HUDEP-2 (cell line): ENCODE measurements at regions not wholly inside any gene's neighbourhood (a gene's known extent, or its start where the extent isn't known, plus 50 kb on each side); places are given as distances from the start of the nearest gene placed in this dataset.

Source experiments
- DNase-seq, 76 experiments: peaks; one replicate each; lab custom pipeline; 2025; ENCODE audit not compliant: unreplicated experiment in 76 of 76; lab: John Stamatoyannopoulos, UW

DNA sequence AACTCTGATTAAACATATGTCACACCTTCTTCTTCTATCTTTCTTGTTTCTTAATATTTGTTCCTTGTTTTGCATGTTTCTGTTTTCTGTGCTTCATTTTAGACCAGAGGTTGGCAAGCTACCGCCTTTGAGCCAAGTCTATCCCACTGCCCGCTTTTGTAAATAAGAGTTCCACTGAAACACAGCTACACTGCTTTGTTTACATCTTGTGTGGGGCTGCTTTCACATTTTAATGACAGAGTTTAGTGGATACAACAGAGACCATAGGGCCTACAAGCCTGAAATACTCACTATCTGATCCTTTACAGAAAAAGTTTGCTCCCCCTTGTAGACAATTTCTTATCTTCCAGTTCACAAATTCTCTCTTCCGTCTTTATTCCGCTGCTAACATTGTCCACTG, 109.4 kb upstream of the SPACA1 start:
- DNase-seq, result no peak

- no peak for DNase-seq
Measured at GRCh38 chr6:87936065-87936464, 111.6 kb upstream of the SPACA1 start.

- DNase-seq, result no peak
Measured at GRCh38 chr6:87935196-87935595, 112.4 kb upstream of the SPACA1 start.

DNA sequence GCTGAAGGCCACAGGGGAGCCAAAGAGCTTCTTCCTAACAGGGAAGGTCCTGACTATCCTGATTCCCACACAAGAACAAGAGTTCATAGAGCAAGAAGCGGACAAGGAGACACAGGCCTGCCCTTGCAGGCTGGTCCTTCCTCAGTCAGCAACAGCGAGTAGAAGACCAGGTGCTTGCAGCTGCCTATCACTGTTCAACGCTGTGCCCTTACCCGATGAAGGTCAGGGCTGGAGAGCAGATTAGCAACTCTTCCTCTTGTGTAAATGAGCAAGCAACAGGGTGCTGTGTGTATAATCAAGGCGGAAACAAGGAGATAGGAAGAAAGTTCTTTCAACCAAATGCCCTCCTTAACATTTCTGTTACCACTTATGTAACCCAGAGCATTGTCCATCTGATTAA, 115.3 kb upstream of the SPACA1 start:
- no peak for DNase-seq

DNA sequence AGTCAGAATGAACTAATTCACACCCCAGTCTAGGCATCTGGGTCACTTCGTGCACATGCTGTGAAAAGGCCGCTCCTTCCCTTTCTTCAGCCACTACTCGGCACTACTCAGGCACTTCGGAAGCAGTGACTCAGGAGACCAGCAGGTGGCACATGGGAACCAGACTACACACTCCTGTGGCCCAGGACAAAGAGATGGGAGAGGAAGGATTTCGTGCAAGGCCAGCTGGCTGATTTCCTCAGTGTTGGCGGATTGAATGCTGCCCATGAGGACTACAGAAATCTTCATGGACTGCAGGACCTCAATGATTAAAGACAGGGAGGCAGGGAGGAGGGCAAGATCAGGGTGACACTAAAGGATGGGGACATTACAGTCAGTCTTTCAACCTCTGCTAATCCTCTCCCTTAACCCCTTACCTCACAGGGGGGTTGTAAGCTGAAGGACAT, 117.8 kb upstream of the SPACA1 start:
- peak in 67 of 76 experiments; percentile 4 to 80 (median 56) for DNase-seq

GRCh38 chr6:87926687-87927086, 121.0 kb upstream of the SPACA1 start:
- DNase-seq, result no peak

DNA sequence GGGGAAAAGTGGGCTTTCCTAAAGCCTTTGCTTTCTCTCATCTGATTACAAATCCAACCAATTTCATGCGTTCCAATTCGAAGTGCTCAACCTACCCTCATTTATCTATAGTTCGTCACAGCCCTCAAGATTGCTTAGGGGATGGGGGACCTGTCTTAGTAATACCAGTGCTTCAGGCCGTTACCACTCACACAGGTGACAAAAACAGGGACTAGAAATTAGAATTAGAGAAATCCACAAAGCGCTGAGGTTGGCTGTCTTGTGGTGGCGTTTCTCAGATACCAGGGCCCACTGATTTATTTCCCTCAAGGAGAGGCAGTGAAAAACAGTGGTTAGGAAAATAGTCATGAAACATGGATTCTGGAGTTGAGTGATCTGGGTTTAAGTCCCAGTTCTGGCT, 121.6 kb upstream of the SPACA1 start:
- no peak for DNase-seq

DNA sequence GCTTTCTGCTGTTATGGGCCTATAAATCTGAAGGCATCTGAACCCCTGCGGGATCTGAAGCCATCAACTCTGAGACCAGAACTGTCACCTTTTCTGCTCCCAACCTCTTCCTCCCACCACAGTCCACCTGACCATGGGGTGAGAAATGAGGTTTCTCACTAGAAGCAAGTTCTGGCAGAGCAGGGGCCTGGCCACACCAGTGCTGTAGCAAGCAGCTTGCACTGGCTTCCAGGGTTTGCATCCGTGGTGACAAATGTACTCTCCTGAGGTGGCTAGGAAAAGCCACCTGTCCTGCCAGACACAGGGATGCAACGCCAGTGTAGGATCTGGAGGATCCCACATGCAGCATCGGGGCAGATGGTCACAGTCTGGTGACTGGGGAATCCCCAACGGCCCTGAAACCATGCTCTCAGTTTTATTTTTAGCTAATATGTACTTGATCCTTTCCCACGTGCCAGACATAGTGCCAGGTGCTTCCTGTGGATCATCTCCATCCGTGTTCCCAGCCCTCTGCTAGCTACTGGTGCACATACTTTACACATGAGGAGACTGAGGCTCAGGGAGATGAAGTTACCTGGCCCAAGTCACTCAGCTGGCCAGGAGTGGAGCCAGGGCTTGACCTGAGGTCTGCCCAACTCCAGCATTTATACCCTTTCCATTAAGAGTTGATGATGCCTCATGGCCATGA, 122.1 kb upstream of the SPACA1 start:
- DNase-seq, result no peak

DNA sequence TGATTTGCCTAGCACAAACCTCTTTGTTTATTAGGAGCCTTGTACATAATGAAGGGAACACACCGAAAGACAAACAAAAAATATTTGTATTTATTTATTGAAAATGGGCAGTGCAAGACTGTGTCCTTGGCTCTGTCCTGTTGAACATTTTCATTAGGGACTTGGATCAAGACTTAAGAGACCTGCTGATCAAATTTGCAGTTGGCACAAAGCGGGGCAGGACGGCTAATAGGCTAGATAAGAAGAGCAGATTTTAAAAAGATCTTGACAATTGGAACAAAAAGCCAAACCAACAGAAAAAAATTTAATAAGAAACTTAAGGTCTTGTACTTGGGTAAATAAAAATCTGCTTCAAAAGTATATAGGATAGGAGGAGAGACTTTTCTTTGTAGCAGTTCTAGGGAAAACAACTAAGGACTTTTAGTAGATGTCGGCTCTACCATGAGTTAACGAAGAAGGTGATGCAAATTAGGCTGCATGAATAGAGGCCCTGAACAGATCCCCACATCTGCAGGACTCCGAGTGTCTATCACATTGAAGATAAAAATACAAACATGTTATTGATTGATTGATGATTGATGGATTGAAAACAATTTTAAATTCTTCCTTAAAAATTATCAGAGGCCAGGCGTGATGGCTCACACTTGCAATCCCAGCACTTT, 124.1 kb upstream of the SPACA1 start:
- DNase-seq, result no peak

DNA sequence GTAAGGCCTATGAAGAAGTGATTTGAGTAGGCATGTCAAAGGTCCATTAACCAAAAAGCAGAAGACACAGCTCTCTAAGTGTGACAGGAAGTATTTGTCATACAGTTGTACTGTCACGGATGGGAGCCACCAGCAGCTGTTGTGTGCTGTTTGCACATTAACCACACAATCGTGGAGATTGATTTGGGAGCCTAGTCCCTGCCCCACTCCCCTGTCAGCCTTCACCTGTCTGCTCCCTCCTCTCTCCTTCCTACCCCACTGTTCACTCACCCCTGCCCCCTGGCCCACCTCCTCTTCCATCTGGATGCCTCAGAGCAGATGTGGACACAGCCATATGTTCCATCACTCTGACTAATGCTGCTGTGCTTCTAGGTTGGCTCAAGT, 124.7 kb upstream of the SPACA1 start:
- no peak for DNase-seq

DNA sequence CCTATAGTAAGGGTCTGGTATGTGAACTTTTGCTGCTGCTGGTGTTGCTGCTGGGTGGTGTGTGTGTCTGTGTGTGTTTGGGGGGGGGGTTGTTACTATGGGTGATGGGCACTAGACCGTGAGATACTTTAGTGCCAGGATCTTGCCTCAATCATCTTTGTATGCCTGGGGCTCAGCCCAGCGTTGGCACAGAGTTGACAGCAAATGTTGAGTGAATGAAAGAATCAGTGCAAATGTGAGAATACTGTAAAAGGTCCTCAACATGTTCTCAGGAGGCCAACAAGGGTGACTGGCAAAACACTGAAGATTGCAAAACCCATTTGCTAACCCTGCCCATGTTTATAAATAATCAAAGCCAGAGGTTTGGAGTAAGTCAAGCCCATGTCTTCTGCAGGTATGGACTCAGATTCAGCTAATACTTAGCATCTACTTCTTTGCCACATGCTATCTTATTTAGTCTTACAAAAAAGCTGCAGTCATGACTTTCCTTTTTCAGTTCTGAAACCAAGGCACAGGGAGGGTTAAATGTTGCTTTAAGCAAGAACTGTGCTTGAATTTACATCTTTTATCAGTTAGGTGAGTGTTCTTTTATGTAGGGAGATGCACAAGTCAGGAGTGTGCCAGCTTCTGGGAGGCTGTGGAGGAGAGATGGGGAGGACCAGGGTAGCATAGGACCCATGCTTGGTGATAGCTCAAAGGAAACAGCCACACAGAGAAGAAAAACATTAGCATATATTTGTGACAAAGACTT, 125.3 kb upstream of the SPACA1 start:
- DNase-seq, result no peak

GRCh38 chr6:87921034-87921433, 126.6 kb upstream of the SPACA1 start:
- DNase-seq, result no peak

DNA sequence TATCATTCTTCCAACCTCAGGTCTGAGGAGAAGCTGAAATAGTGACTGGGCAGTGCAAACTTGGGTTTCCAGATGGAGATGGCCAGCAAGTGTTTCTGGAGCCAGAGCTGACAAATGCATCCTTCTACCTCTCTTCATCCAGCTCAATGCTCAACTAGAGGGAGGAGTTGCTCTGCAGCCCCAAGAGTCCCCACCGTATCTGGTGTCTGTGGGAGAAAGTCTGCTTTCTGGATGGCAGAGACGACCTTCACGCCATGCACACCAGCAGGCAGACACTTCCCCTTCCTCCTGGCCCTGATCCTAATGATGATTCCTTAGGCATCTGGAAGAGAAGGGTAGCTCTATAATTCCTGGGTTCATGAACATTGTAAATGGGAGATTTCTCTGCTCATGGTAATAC, 127.4 kb upstream of the SPACA1 start:
- DNase-seq, result no peak

DNA sequence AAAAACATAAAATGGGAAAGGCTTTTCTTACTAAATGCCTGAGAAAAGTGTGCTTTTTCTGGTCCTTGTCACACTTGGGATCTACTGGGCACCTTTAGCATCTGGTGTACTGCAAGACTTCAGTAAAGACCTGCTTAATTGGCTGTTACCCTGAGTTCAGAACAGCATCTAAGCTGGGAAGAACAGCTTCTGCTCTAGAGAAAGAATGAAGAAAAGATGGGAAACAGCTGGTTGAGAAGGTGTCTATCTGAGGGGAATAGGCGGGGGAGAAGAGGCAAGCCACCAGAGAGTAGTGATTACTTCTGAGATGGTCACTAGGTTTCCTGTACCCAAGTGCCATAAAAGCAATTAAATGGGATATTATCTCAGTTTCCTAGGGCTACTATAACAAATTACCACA, 128.2 kb upstream of the SPACA1 start:
- DNase-seq, result no peak

GRCh38 chr6:87919001-87919400, 128.6 kb upstream of the SPACA1 start:
- DNase-seq, result no peak

- no peak for DNase-seq
Measured at GRCh38 chr6:87918461-87918941, 129.1 kb upstream of the SPACA1 start.

DNA sequence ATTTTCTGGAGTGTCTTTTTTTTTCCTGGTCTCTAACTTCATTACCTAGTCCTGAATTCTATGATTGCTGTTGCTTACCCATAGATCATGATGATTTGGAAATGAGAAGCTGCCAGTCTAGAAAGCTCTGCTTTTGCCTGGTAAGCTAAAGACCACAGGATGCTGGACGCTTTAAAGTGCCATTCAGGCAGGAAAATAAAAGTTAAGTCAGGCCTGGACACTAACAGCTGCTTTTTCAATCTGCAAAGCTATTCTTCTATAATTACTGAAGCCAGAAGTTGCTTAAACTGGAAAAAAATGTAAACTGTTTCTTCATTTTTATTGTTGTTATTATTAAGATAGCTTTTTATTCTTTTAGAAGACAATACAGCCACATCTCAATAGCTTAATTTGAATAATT, 129.8 kb upstream of the SPACA1 start:
- DNase-seq, result no peak

DNA sequence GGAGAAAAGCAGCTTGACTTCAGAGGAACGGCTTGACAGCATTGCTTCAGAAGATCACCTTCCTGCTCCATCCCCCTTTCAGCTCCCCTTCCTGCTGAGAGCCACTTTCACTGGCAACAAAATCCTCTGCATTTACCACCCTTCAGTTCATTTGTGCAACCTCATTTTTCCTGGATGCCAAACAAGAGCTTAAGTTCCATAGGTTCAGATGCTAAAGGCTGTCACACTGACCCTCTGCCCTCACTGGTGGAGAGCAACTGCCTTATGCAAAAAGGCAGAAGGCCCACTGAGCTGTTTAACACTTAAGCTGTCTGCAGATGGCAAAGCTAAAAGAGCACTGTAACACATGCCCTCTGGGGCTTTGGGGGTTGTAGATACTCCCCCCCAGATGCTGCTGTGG, 131.2 kb upstream of the SPACA1 start:
- DNase-seq, result no peak

GRCh38 chr6:87914637-87915395, 132.8 kb upstream of the SPACA1 start:
- no peak for DNase-seq

DNA sequence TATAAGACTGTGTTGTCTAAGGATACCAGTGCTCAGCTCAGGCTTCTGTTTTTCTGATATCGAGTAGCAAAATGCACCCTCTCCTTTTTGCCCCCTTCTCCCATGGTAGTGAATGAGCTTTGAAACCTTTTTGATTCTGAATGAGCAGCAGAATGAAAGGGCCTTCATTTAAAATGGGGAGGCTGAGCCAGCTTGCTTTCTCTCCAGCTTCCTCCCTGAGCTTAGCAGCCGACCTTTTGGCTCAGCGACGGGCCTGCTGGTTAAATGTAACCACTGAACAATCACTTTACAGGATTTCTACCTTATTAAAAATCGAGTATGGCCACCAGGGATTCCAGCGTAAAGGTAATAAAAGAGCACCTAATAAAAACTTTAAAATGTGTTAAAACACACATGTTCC, 133.7 kb upstream of the SPACA1 start:
- DNase-seq, result no peak

- no peak for DNase-seq
Measured at GRCh38 chr6:87912102-87912501, 135.5 kb upstream of the SPACA1 start.
